SK-N-SH treated with all-trans-retinoic acid at 6 μM for 48 hours (cell line): ENCODE measurements at regions not wholly inside any gene's neighbourhood (a gene's known extent, or its start where the extent isn't known, plus 50 kb on each side); places are given as distances from the start of the nearest gene placed in this dataset.

Experiments
- ATAC-seq: fragments of 200-7000 bp; cut with Tn5 transposase; 3 replicates; pipeline ENCODE4 v1.9.1; 2020; ENCODE audit warnings: mild to moderate bottlenecking, moderate library complexity
- ARNTL ChIP-seq: fragments of 450-650 bp; formaldehyde crosslinking; IDR thresholded peaks from 2 replicates; pipeline ENCODE4 v1.5.0; 2020; ENCODE audit warnings: low read depth, mild to moderate bottlenecking, moderate library complexity, borderline replicate concordance
- BACH2 ChIP-seq: fragments of 250-450 bp; sonication (Bioruptor Pico); IDR thresholded peaks from 2 replicates; pipeline ENCODE4 v1.9.0; 2021; ENCODE audit warnings: mild to moderate bottlenecking, borderline replicate concordance
- CSDC2 ChIP-seq: fragments of 250-450 bp; sonication (Bioruptor Pico); IDR thresholded peaks from 2 replicates; pipeline ENCODE4 v1.5.0; 2020; ENCODE audit warnings: mild to moderate bottlenecking, moderate library complexity
- CSRNP3 ChIP-seq: fragments of 250-450 bp; sonication (Bioruptor Pico); IDR thresholded peaks from 2 replicates; pipeline ENCODE4 v1.5.1; 2021; ENCODE audit warnings: mild to moderate bottlenecking, moderate library complexity
- ESRRG ChIP-seq: fragments of 250-450 bp; sonication (Bioruptor Pico); IDR thresholded peaks from 2 replicates; pipeline ENCODE4 v1.6.1; 2021; ENCODE audit warnings: mild to moderate bottlenecking
- GLIS3 ChIP-seq: fragments of 250-450 bp; sonication (Bioruptor Pico); IDR thresholded peaks from 2 replicates; pipeline ENCODE4 v1.5.0; 2020; ENCODE audit warnings: mild to moderate bottlenecking, moderate library complexity
- ISL1 ChIP-seq: fragments of 250-450 bp; sonication (Bioruptor Pico); IDR thresholded peaks from 2 replicates; pipeline ENCODE4 v2.1.2; 2022; ENCODE audit warnings: mild to moderate bottlenecking, moderate library complexity
- OSR1 ChIP-seq: fragments of 250-450 bp; sonication (Bioruptor Pico); IDR thresholded peaks from 2 replicates; pipeline ENCODE4 v1.8.0; 2022; ENCODE audit warnings: moderate library complexity, mild to moderate bottlenecking, inconsistent platforms
- PATZ1 ChIP-seq: fragments of 250-450 bp; sonication (Bioruptor Pico); IDR thresholded peaks from 2 replicates; pipeline ENCODE4 v1.8.0; 2020; ENCODE audit warnings: mild to moderate bottlenecking, moderate library complexity, borderline replicate concordance
- PPARA ChIP-seq: fragments of 250-450 bp; sonication (Bioruptor Pico); IDR thresholded peaks from 2 replicates; pipeline ENCODE4 v1.5.0; 2020; ENCODE audit warnings: mild to moderate bottlenecking, borderline replicate concordance
- RARB ChIP-seq: fragments of 250-450 bp; sonication (Bioruptor Pico); IDR thresholded peaks from 2 replicates; pipeline ENCODE4 v1.8.0; 2021; ENCODE audit warnings: mild to moderate bottlenecking, moderate library complexity
- SNAI2 ChIP-seq: fragments of 250-450 bp; sonication (Bioruptor Pico); IDR thresholded peaks from 2 replicates; pipeline ENCODE4 v1.5.0; 2020; ENCODE audit warnings: mild to moderate bottlenecking, moderate library complexity
- TCF4 ChIP-seq: fragments of 250-450 bp; sonication (Bioruptor Pico); IDR thresholded peaks from 2 replicates; pipeline ENCODE4 v1.8.0; 2021; ENCODE audit warnings: mild to moderate bottlenecking, moderate library complexity, borderline replicate concordance
- TOX ChIP-seq: fragments of 250-450 bp; sonication (Bioruptor Pico); IDR thresholded peaks from 2 replicates; pipeline ENCODE4 v1.8.0; 2021; ENCODE audit warnings: mild to moderate bottlenecking, moderate library complexity, borderline replicate concordance
- TSHZ2 ChIP-seq: fragments of 250-450 bp; sonication (Bioruptor Pico); IDR thresholded peaks from 2 replicates; pipeline ENCODE4 v1.5.0; 2020; ENCODE audit warnings: mild to moderate bottlenecking, moderate library complexity
- ZFP3 ChIP-seq: fragments of 250-450 bp; sonication (Bioruptor Pico); IDR thresholded peaks from 2 replicates; pipeline ENCODE4 v1.5.0; 2020; ENCODE audit warnings: mild to moderate bottlenecking, moderate library complexity
- ZFP30 ChIP-seq: fragments of 450-650 bp; formaldehyde crosslinking; IDR thresholded peaks from 2 replicates; pipeline ENCODE4 v1.5.0; 2022; ENCODE audit warnings: mild to moderate bottlenecking, moderate library complexity
- ZNF565 ChIP-seq: fragments of 450-650 bp; formaldehyde crosslinking; conservative IDR thresholded peaks from 2 replicates; pipeline ENCODE4 v1.5.0; 2020; ENCODE audit warnings: low read depth, mild to moderate bottlenecking, moderate library complexity
- ZNF70 ChIP-seq: fragments of 450-650 bp; formaldehyde crosslinking; IDR thresholded peaks from 2 replicates; pipeline ENCODE4 v1.5.0; 2020; ENCODE audit warnings: mild to moderate bottlenecking, moderate library complexity

- no peak for ATAC-seq
- TF ChIP-seq TSHZ2 (CRISPR knock-in tag) (no peak), SNAI2 (CRISPR knock-in tag) (no peak), PPARA (no peak), ZFP30 (CRISPR knock-in tag) (no peak), CSDC2 (CRISPR knock-in tag) (no peak), TCF4 (CRISPR knock-in tag) (no peak), BACH2 (no peak), RARB (CRISPR knock-in tag) (no peak), ISL1 (CRISPR knock-in tag) (no peak), GLIS3 (CRISPR knock-in tag) (no peak), TOX (CRISPR knock-in tag) (no peak), PATZ1 (CRISPR knock-in tag) (no peak), ZNF70 (CRISPR knock-in tag) (no peak), CSRNP3 (no peak)
Observed at GRCh38 chr14:104344818-104345620, 206.6 kb downstream of the KIF26A start.

- no peak for TF ChIP-seq ZFP30 (CRISPR knock-in tag)
- TF ChIP-seq TCF4 (CRISPR knock-in tag), result no peak
- no peak for TF ChIP-seq TSHZ2 (CRISPR knock-in tag)
- no peak for TF ChIP-seq RARB (CRISPR knock-in tag)
- no peak for TF ChIP-seq CSDC2 (CRISPR knock-in tag)
- no peak for TF ChIP-seq ARNTL (CRISPR knock-in tag)
- TF ChIP-seq TOX (CRISPR knock-in tag), result no peak
- ATAC-seq, result no peak
Observed at GRCh38 chr14:104345621-104346462, 207.5 kb downstream of the KIF26A start.

- no peak for TF ChIP-seq TSHZ2 (CRISPR knock-in tag)
- TF ChIP-seq ZNF70 (CRISPR knock-in tag), result no peak
- TF ChIP-seq GLIS3 (CRISPR knock-in tag), result no peak
- TF ChIP-seq ZNF565 (CRISPR knock-in tag), result no peak
- TF ChIP-seq ZFP3, result no peak
- no peak for TF ChIP-seq OSR1 (CRISPR knock-in tag)
- no peak for TF ChIP-seq SNAI2 (CRISPR knock-in tag)
- no peak for TF ChIP-seq ESRRG
- no peak for TF ChIP-seq BACH2
- TF ChIP-seq CSDC2 (CRISPR knock-in tag), result no peak
- no peak for TF ChIP-seq TOX (CRISPR knock-in tag)
- no peak for TF ChIP-seq PPARA
- TF ChIP-seq TCF4 (CRISPR knock-in tag), result no peak
- no peak for TF ChIP-seq PATZ1 (CRISPR knock-in tag)
- no peak for TF ChIP-seq RARB (CRISPR knock-in tag)
- no peak for ATAC-seq
Observed at GRCh38 chr14:104346608-104347007, 208.2 kb downstream of the KIF26A start.
